Activated naive CD4-positive, alpha-beta T cell treated with anti-CD3 and anti-CD28 coated beads for 36 hours (primary cell): ENCODE measurements at regions not wholly inside any gene's neighbourhood (a gene's known extent, or its start where the extent isn't known, plus 50 kb on each side); places are given as distances from the start of the nearest gene placed in this dataset.
"Not testable (repeated sequence)": the region's sequence is repeated elsewhere in the genome, so short reads cannot be mapped to it uniquely, and the experiment has no call there.

ENCODE experiments used
- CTCF ChIA-PET: fragments of 350-600 bp; sonication (Branson Sonifier 250); formaldehyde crosslinking; loops from one replicate; lab custom pipeline; 2021; ENCODE audit warnings: antibody characterized with exemption; lab: Charles Lee
- DNase-seq: peaks from one replicate; pipeline ENCODE4 v3.0.0-alpha.2; 2020
- H3K27ac Mint-ChIP-seq: one replicate; pipeline ENCODE4 v1.8.0; 2021; ENCODE audit warnings: mild to moderate bottlenecking, mixed read lengths
- H3K27me3 Mint-ChIP-seq: one replicate; pipeline ENCODE4 v1.8.0; 2021; ENCODE audit warnings: low read depth, mixed read lengths
- H3K36me3 Mint-ChIP-seq: one replicate; pipeline ENCODE4 v1.8.0; 2021; ENCODE audit warnings: low read depth, mixed read lengths
- H3K4me1 Mint-ChIP-seq: one replicate; pipeline ENCODE4 v1.8.0; 2021; ENCODE audit warnings: low read depth, mixed read lengths
- H3K4me3 Mint-ChIP-seq: one replicate; pipeline ENCODE4 v1.8.0; 2021; ENCODE audit warnings: mild to moderate bottlenecking, moderate library complexity, mixed read lengths
- H3K9me3 Mint-ChIP-seq: one replicate; pipeline ENCODE4 v1.8.0; 2021; ENCODE audit warnings: mixed read lengths
- intact Hi-C: fragments of 100-400 bp; cut with micrococcal nuclease; formaldehyde crosslinking; loops from one replicate; pipeline ENCODE4 v1.15.1; 2023

GRCh38 chr17:49898366-49899190, 50.7 kb upstream of the TAC4 start:
- Mint-ChIP-seq H3K27ac (no peak overlapping the region), H3K36me3 (no peaks in the 10 kb centered on the region), H3K9me3 (no peaks in the 10 kb centered on the region), H3K4me3 (no peak overlapping the region), H3K27me3 (peaks cover 54% of the 10 kb centered on the region), H3K4me1 (no peaks in the 10 kb centered on the region)
- intact Hi-C loops, result loop anchor here (1.0 kb wide), 1 partner anchor 98 kb away; no protein-coding TSS in a partner anchor
- no peak for DNase-seq
- CTCF ChIA-PET, result interaction anchor here (0.7 to 3.0 kb wide), 2 partner anchors 11 to 99 kb away, joined by 3 to 17 read pairs; no protein-coding TSS in a partner anchor

GRCh38 chr17:49899191-49899485, 51.3 kb upstream of the TAC4 start:
- H3K27ac Mint-ChIP-seq, result no peak overlapping the region
- no peaks in the 10 kb centered on the region for H3K36me3 Mint-ChIP-seq
- H3K9me3 Mint-ChIP-seq, result no peaks in the 10 kb centered on the region
- H3K4me1 Mint-ChIP-seq, result no peaks in the 10 kb centered on the region
- no peak overlapping the region for H3K4me3 Mint-ChIP-seq
- peaks cover 54% of the 10 kb centered on the region for H3K27me3 Mint-ChIP-seq
- CTCF ChIA-PET, result interaction anchor here (3.0 kb wide), 1 partner anchor 98 kb away, joined by 17 read pairs; no protein-coding TSS in a partner anchor
- DNase-seq, result no peak
- intact Hi-C loops, result loop anchor here (1.0 kb wide), 1 partner anchor 97 kb away; no protein-coding TSS in a partner anchor

- intact Hi-C loops, result loop anchor here (1.0 kb wide), 1 partner anchor 97 kb away; no protein-coding TSS in a partner anchor
- Mint-ChIP-seq H3K36me3 (no peaks in the 10 kb centered on the region), H3K4me3 (no peak overlapping the region), H3K27me3 (peaks cover 56% of the 10 kb centered on the region), H3K4me1 (no peaks in the 10 kb centered on the region), H3K9me3 (no peaks in the 10 kb centered on the region), H3K27ac (no peak overlapping the region)
- no peak for DNase-seq
- CTCF ChIA-PET, result interaction anchor here (3.0 kb wide), 1 partner anchor 98 kb away, joined by 17 read pairs; no protein-coding TSS in a partner anchor
These were observed 51.7 kb upstream of the TAC4 start for GRCh38 chr17:49899588-49899987.

GRCh38 chr17:49900801-49901200, 52.9 kb upstream of the TAC4 start:
- CTCF ChIA-PET, result interaction anchor here (0.6 to 1.0 kb wide), 5 partner anchors 17 to 193 kb away, joined by 3 read pairs; no protein-coding TSS in a partner anchor
- H3K4me3 Mint-ChIP-seq, H3K4me1 Mint-ChIP-seq, intact Hi-C loops, H3K36me3 Mint-ChIP-seq, DNase-seq, H3K27ac Mint-ChIP-seq, H3K9me3 Mint-ChIP-seq: not testable (repeated sequence)
- H3K27me3 Mint-ChIP-seq, result peaks cover 62% of the 10 kb centered on the region

GRCh38 chr17:49901460-49902331, 53.8 kb upstream of the TAC4 start:
- H3K4me1 Mint-ChIP-seq, result no peaks in the 10 kb centered on the region
- DNase-seq, result no peak
- no peak overlapping the region for H3K27ac Mint-ChIP-seq
- H3K9me3 Mint-ChIP-seq, result no peaks in the 10 kb centered on the region
- H3K4me3 Mint-ChIP-seq, result no peak overlapping the region
- no peaks in the 10 kb centered on the region for H3K36me3 Mint-ChIP-seq
- intact Hi-C loops, result no loop called here
- CTCF ChIA-PET, result interaction anchor here (0.6 to 1.1 kb wide), 2 partner anchors 97 to 104 kb away, joined by 3 read pairs; no protein-coding TSS in a partner anchor
- peaks cover 67% of the 10 kb centered on the region for H3K27me3 Mint-ChIP-seq

GRCh38 chr17:49903523-49903922, 55.7 kb upstream of the TAC4 start:
- peaks cover 75% of the 10 kb centered on the region for H3K27me3 Mint-ChIP-seq
- no peak for DNase-seq
- H3K36me3 Mint-ChIP-seq, result no peaks in the 10 kb centered on the region
- CTCF ChIA-PET, result no interaction called here
- no peaks in the 10 kb centered on the region for H3K9me3 Mint-ChIP-seq
- no peak overlapping the region for H3K4me3 Mint-ChIP-seq
- H3K4me1 Mint-ChIP-seq, result no peaks in the 10 kb centered on the region
- intact Hi-C loops, result no loop called here
- no peak overlapping the region for H3K27ac Mint-ChIP-seq

- Mint-ChIP-seq H3K27me3 (peaks cover 83% of the 10 kb centered on the region), H3K36me3 (no peaks in the 10 kb centered on the region), H3K9me3 (no peaks in the 10 kb centered on the region), H3K4me3 (no peak overlapping the region), H3K4me1 (peaks cover 3% of the 10 kb centered on the region), H3K27ac (no peak overlapping the region)
- no peak for DNase-seq
- CTCF ChIA-PET, result no interaction called here
- intact Hi-C loops, result no loop called here
These were observed 57.0 kb upstream of the TAC4 start for GRCh38 chr17:49904893-49905292.

- Mint-ChIP-seq H3K27ac (no peak overlapping the region), H3K4me3 (no peak overlapping the region), H3K9me3 (no peaks in the 10 kb centered on the region), H3K36me3 (no peaks in the 10 kb centered on the region), H3K4me1 (peaks cover 10% of the 10 kb centered on the region), H3K27me3 (peaks cover 81% of the 10 kb centered on the region)
- intact Hi-C loops, result no loop called here
- CTCF ChIA-PET, result interaction anchor here (0.7 to 0.8 kb wide), 2 partner anchors 40 to 91 kb away, joined by 3 read pairs; no protein-coding TSS in a partner anchor
- DNase-seq, result no peak
These were observed 58.8 kb upstream of the TAC4 start for GRCh38 chr17:49906531-49907136.

GRCh38 chr17:49907279-49907678, 59.4 kb upstream of the TAC4 start:
- Mint-ChIP-seq H3K27me3 (peaks cover 79% of the 10 kb centered on the region), H3K4me1 (peaks cover 10% of the 10 kb centered on the region), H3K9me3 (no peaks in the 10 kb centered on the region), H3K4me3 (no peak overlapping the region), H3K27ac (no peak overlapping the region), H3K36me3 (no peaks in the 10 kb centered on the region)
- intact Hi-C loops, result no loop called here
- CTCF ChIA-PET, result interaction anchor here (0.7 kb wide), 1 partner anchor 91 kb away, joined by 3 read pairs; no protein-coding TSS in a partner anchor
- DNase-seq, result no peak

GRCh38 chr17:49908782-49909714, 59.9 kb upstream of the DLX4 start:
- CTCF ChIA-PET, result interaction anchor here (0.7 to 3.4 kb wide), 5 partner anchors 11 to 186 kb away, joined by 3 to 23 read pairs (median 4); no protein-coding TSS in a partner anchor
- Mint-ChIP-seq H3K4me3 (no peak overlapping the region), H3K27ac (no peak overlapping the region), H3K4me1 (peaks cover 10% of the 10 kb centered on the region), H3K9me3 (no peaks in the 10 kb centered on the region), H3K36me3 (no peaks in the 10 kb centered on the region), H3K27me3 (peaks cover 71% of the 10 kb centered on the region)
- no peak for DNase-seq
- intact Hi-C loops, result no loop called here
